ENCODE measurements at regions not wholly inside any gene's neighbourhood (a gene's known extent, or its start where the extent isn't known, plus 50 kb on each side); places are given as distances from the start of the nearest gene placed in this dataset.

DNA sequence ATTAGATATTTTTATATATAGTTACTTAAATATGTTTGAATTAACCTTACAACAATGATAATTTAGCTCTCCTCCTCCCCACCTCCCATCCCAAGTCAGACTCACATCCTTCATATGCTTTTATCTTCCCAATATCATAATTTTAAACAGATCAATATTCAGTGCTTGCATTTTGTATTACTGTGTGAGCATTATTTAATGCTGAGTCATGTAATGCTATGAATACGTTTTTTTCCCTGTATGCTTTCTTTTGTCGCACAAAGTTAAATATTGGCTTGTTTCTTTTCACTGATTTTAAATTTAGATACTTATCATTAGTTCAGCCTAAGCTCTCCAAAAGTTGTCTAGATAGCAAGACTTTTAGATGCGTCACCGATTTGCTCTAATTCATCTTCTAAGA lies 471.6 kb upstream of the SGO1 start:
- TF ChIP-seq POLR2A (IDR thresholded peaks at IDR 0.05), result no peak
- TF ChIP-seq, protein P1, sequence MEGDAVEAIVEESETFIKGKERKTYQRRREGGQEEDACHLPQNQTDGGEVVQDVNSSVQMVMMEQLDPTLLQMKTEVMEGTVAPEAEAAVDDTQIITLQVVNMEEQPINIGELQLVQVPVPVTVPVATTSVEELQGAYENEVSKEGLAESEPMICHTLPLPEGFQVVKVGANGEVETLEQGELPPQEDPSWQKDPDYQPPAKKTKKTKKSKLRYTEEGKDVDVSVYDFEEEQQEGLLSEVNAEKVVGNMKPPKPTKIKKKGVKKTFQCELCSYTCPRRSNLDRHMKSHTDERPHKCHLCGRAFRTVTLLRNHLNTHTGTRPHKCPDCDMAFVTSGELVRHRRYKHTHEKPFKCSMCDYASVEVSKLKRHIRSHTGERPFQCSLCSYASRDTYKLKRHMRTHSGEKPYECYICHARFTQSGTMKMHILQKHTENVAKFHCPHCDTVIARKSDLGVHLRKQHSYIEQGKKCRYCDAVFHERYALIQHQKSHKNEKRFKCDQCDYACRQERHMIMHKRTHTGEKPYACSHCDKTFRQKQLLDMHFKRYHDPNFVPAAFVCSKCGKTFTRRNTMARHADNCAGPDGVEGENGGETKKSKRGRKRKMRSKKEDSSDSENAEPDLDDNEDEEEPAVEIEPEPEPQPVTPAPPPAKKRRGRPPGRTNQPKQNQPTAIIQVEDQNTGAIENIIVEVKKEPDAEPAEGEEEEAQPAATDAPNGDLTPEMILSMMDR (IDR thresholded peaks at IDR 0.05), result no peak

All from Peyer's patch (tissue), 4 donors.